ENCODE measurements at regions not wholly inside any gene's neighbourhood (a gene's known extent, or its start where the extent isn't known, plus 50 kb on each side); places are given as distances from the start of the nearest gene placed in this dataset.

GRCh38 chr3:191695815-191696153 lies 234.8 kb downstream of the PYDC2 start:
- Histone ChIP-seq H3K4me1 (ENCODE audit: low read depth, poor library complexity, severe bottlenecking) (no peaks in the 10 kb centered on the region), H3K27ac (no peak overlapping the region), H4K20me1 (ENCODE audit: insufficient read depth) (no peaks in the 10 kb centered on the region), H3K4me3 (IDR thresholded peaks at IDR 0.05; ENCODE audit: insufficient read depth, low read depth, low read length) (no peak overlapping the region), H3K9ac (no peak overlapping the region), H3K27me3 (ENCODE audit: insufficient read depth, low read depth) (no peaks in the 10 kb centered on the region), H3K79me2 (ENCODE audit: insufficient read depth, low read depth) (no peaks in the 10 kb centered on the region), H3K36me3 (ENCODE audit: insufficient read depth) (no peaks in the 10 kb centered on the region), H2AFZ (ENCODE audit: low read depth) (no peak overlapping the region), H3K4me2 (no peak overlapping the region)
- no peak for TF ChIP-seq CTCF (conservative IDR thresholded peaks at IDR 0.05; ENCODE audit: low read depth, low read length)

GRCh38 chr3:191696348-191696747 lies 235.4 kb downstream of the PYDC2 start:
- Histone ChIP-seq H3K27me3 (ENCODE audit: insufficient read depth, low read depth) (no peaks in the 10 kb centered on the region), H3K36me3 (ENCODE audit: insufficient read depth) (no peaks in the 10 kb centered on the region), H4K20me1 (ENCODE audit: insufficient read depth) (no peaks in the 10 kb centered on the region), H3K27ac (no peak overlapping the region), H3K4me2 (no peak overlapping the region), H2AFZ (ENCODE audit: low read depth) (no peak overlapping the region), H3K4me3 (IDR thresholded peaks at IDR 0.05; ENCODE audit: insufficient read depth, low read depth, low read length) (no peak overlapping the region), H3K4me1 (ENCODE audit: low read depth, poor library complexity, severe bottlenecking) (no peaks in the 10 kb centered on the region), H3K79me2 (ENCODE audit: insufficient read depth, low read depth) (no peaks in the 10 kb centered on the region), H3K9ac (no peak overlapping the region)
- no peak for TF ChIP-seq CTCF (conservative IDR thresholded peaks at IDR 0.05; ENCODE audit: low read depth, low read length)

- H3K4me1 ChIP-seq (ENCODE audit: low read depth, poor library complexity, severe bottlenecking) = no peaks in the 10 kb centered on the region
- no peaks in the 10 kb centered on the region for H4K20me1 ChIP-seq (ENCODE audit: insufficient read depth)
- H3K9ac ChIP-seq = no peak overlapping the region
- H2AFZ ChIP-seq (ENCODE audit: low read depth) = no peak overlapping the region
- H3K27me3 ChIP-seq (ENCODE audit: insufficient read depth, low read depth) = no peaks in the 10 kb centered on the region
- no peaks in the 10 kb centered on the region for H3K36me3 ChIP-seq (ENCODE audit: insufficient read depth)
- H3K4me2 ChIP-seq = no peak overlapping the region
- no peak for TF ChIP-seq CTCF (conservative IDR thresholded peaks at IDR 0.05; ENCODE audit: low read depth, low read length)
- H3K27ac ChIP-seq = no peak overlapping the region
- H3K79me2 ChIP-seq (ENCODE audit: insufficient read depth, low read depth) = no peaks in the 10 kb centered on the region
- no peak overlapping the region for H3K4me3 ChIP-seq (IDR thresholded peaks at IDR 0.05; ENCODE audit: insufficient read depth, low read depth, low read length)
Measured at GRCh38 chr3:191699546-191699945, 238.6 kb downstream of the PYDC2 start.

GRCh38 chr3:191702121-191702520 lies 241.2 kb downstream of the PYDC2 start:
- H4K20me1 ChIP-seq (ENCODE audit: insufficient read depth) = no peaks in the 10 kb centered on the region
- H3K27ac ChIP-seq = no peak overlapping the region
- no peak for TF ChIP-seq CTCF (conservative IDR thresholded peaks at IDR 0.05; ENCODE audit: low read depth, low read length)
- no peak overlapping the region for H3K4me2 ChIP-seq
- H3K9ac ChIP-seq = no peak overlapping the region
- no peaks in the 10 kb centered on the region for H3K79me2 ChIP-seq (ENCODE audit: insufficient read depth, low read depth)
- H2AFZ ChIP-seq (ENCODE audit: low read depth) = no peak overlapping the region
- H3K27me3 ChIP-seq (ENCODE audit: insufficient read depth, low read depth) = no peaks in the 10 kb centered on the region
- H3K36me3 ChIP-seq (ENCODE audit: insufficient read depth) = no peaks in the 10 kb centered on the region
- H3K4me1 ChIP-seq (ENCODE audit: low read depth, poor library complexity, severe bottlenecking) = no peaks in the 10 kb centered on the region
- H3K4me3 ChIP-seq (IDR thresholded peaks at IDR 0.05; ENCODE audit: insufficient read depth, low read depth, low read length) = no peak overlapping the region

- Histone ChIP-seq H3K9ac (no peak overlapping the region), H3K4me2 (no peak overlapping the region), H3K27me3 (ENCODE audit: insufficient read depth, low read depth) (no peaks in the 10 kb centered on the region)
Measured at GRCh38 chr3:191707817-191708216, 246.9 kb downstream of the PYDC2 start.

More at GRCh38 chr3:191707817-191708216, 246.9 kb downstream of the PYDC2 start:
- TF ChIP-seq CTCF (conservative IDR thresholded peaks at IDR 0.05; ENCODE audit: low read depth, low read length) = no peak
- H3K36me3 ChIP-seq (ENCODE audit: insufficient read depth) = no peaks in the 10 kb centered on the region
- H3K4me3 ChIP-seq (IDR thresholded peaks at IDR 0.05; ENCODE audit: insufficient read depth, low read depth, low read length) = no peak overlapping the region
- no peaks in the 10 kb centered on the region for H3K4me1 ChIP-seq (ENCODE audit: low read depth, poor library complexity, severe bottlenecking)
- H3K27ac ChIP-seq = no peak overlapping the region
- H4K20me1 ChIP-seq (ENCODE audit: insufficient read depth) = no peaks in the 10 kb centered on the region
- H2AFZ ChIP-seq (ENCODE audit: low read depth) = no peak overlapping the region
- no peaks in the 10 kb centered on the region for H3K79me2 ChIP-seq (ENCODE audit: insufficient read depth, low read depth)
